HepG2 (cell line): ENCODE measurements at regions not wholly inside any gene's neighbourhood (a gene's known extent, or its start where the extent isn't known, plus 50 kb on each side); places are given as distances from the start of the nearest gene placed in this dataset.

Experiments used
- ATAC-seq: fragments of 200-7000 bp; cut with Tn5 transposase; 3 replicates; pipeline ENCODE4 v1.9.1; 2020; ENCODE audit warnings: mild to moderate bottlenecking, moderate library complexity
- BruUV-seq: library from RNA; stranded (reverse); fragments of 400-500 nt; replicated peaks from 2 replicates; lab custom pipeline; 2021; lab: Mats Ljungman, UMichigan
- CTCF ChIA-PET: fragments of 300-600 bp; formaldehyde crosslinking; extraction: SDS; loops from one replicate; lab custom pipeline; 2021; ENCODE audit warnings: low total read pairs, inconsistent platforms, low intra/inter-chr PET ratio; lab: Yijun Ruan, JAX
- POLR2A ChIA-PET: fragments of 350-600 bp; sonication (Branson Sonifier 250); formaldehyde crosslinking; loops from one replicate; lab custom pipeline; 2020; ENCODE audit warnings: antibody characterized with exemption, inconsistent platforms; lab: Yijun Ruan, JAX
- DNase-seq: peaks from one replicate; pipeline ENCODE4 v3.0.0-alpha.2; 2015; ENCODE audit warnings: low spot score
- FAIRE-seq: peaks from 3 replicates; lab custom pipeline; 2011; peaks lifted over from hg19 to GRCh38; lab: Jason Lieb, UNC
- H2AFZ ChIP-seq: one replicate; pipeline ENCODE4 v1.6.1; 2011; ENCODE audit warnings: low read length, inconsistent platforms
- H3K27ac ChIP-seq: fragments of 300-600 bp; 3 replicates; pipeline ENCODE4 v1.8.0; 2011; ENCODE audit warnings: mixed run types, mild to moderate bottlenecking, mixed read lengths, low read length, inconsistent platforms; ENCODE audit not compliant: insufficient read depth; ENCODE audit errors: extremely low read length
- H3K27me3 ChIP-seq, 2 experiments: fragments of 200-600 bp in 1 of 2; 2 replicates in 1 of 2; 3 replicates in 1 of 2; pipeline versions ENCODE4 v1.6.0 to v1.8.0; 2011; ENCODE audit warnings: low read length in 2 of 2, mild to moderate bottlenecking in 2 of 2, moderate library complexity in 2 of 2, inconsistent platforms in 1 of 2; ENCODE audit not compliant: insufficient read depth in 2 of 2, control insufficient read depth in 1 of 2
- H3K36me3 ChIP-seq, 2 experiments: fragments of 200-600 bp in 1 of 2; replicated peaks in 1 of 2; 2 replicates in 1 of 2; 3 replicates in 1 of 2; pipeline versions ENCODE4 v1.5.1 to v1.8.0; 2011; ENCODE audit warnings: low read length in 2 of 2, inconsistent platforms in 1 of 2; ENCODE audit not compliant: insufficient read depth in 2 of 2, control insufficient read depth in 1 of 2
- H3K4me1 ChIP-seq: 2 replicates; pipeline ENCODE4 v1.5.1; 2012; ENCODE audit warnings: low read length, inconsistent platforms; ENCODE audit not compliant: insufficient read depth
- H3K4me2 ChIP-seq: 2 replicates; pipeline ENCODE4 v1.6.0; 2011; ENCODE audit warnings: low read depth, low read length, inconsistent platforms
- H3K4me3 ChIP-seq, 3 experiments: fragments of 200-600 bp in 1 of 3; sonication (generic), shearing (Covaris generic) in 1 of 3; replicated peaks in 1 of 3; 2 replicates each; pipeline ENCODE4 v1.5.1; 2011 to 2016; ENCODE audit warnings: low read length in 3 of 3, inconsistent platforms in 2 of 3, low read depth in 2 of 3, mild to moderate bottlenecking in 2 of 3, control low read depth in 1 of 3, mixed read lengths in 1 of 3; ENCODE audit not compliant: insufficient read depth in 1 of 3
- H3K79me2 ChIP-seq: one replicate; pipeline ENCODE4 v1.6.1; 2011; ENCODE audit warnings: low read length, inconsistent platforms; ENCODE audit not compliant: insufficient read depth
- H3K9ac ChIP-seq: 2 replicates; pipeline ENCODE4 v1.6.0; 2011; ENCODE audit warnings: mild to moderate bottlenecking, low read depth, low read length, inconsistent platforms; ENCODE audit not compliant: insufficient read depth
- H3K9me3 ChIP-seq: 2 replicates; pipeline ENCODE4 v1.5.1; 2012; ENCODE audit warnings: mild to moderate bottlenecking, low read length
- H4K20me1 ChIP-seq: 2 replicates; pipeline ENCODE4 v1.6.0; 2011; ENCODE audit warnings: inconsistent platforms, mild to moderate bottlenecking, low read length, moderate library complexity; ENCODE audit not compliant: insufficient read depth
- ASH2L ChIP-seq: fragments of 300-600, 200-600 bp; sonication (generic); IDR thresholded peaks from 2 replicates; pipeline ENCODE4 v1.7.0; 2017; ENCODE audit warnings: low read depth, mild to moderate bottlenecking, moderate library complexity, mixed read lengths, low read length; ENCODE audit not compliant: insufficient read length
- MTF1 ChIP-seq: sonication (generic); formaldehyde crosslinking; IDR thresholded peaks from 2 replicates; pipeline ENCODE4 v1.5.0; 2020; ENCODE audit warnings: missing genetic modification reagents
- WIZ ChIP-seq: sonication (generic); formaldehyde crosslinking; IDR thresholded peaks from 2 replicates; pipeline ENCODE4 v1.5.1; 2020; ENCODE audit warnings: mild to moderate bottlenecking, missing genetic modification reagents
- ZBTB3 ChIP-seq: sonication (generic); formaldehyde crosslinking; IDR thresholded peaks from 2 replicates; pipeline ENCODE4 v1.4.0; 2020; ENCODE audit warnings: low read depth, mild to moderate bottlenecking, moderate library complexity, missing genetic modification reagents, borderline replicate concordance
- ZNF180 ChIP-seq: sonication (generic); formaldehyde crosslinking; IDR thresholded peaks from 2 replicates; pipeline ENCODE4 v1.4.0; 2020; ENCODE audit warnings: low read depth, missing genetic modification reagents, borderline replicate concordance
- ZNF567 ChIP-seq: sonication (generic); formaldehyde crosslinking; IDR thresholded peaks from 2 replicates; pipeline ENCODE4 v1.8.1; 2023; ENCODE audit warnings: mild to moderate bottlenecking, missing genetic modification reagents, borderline replicate concordance
- ZNF569 ChIP-seq: sonication (generic); formaldehyde crosslinking; IDR thresholded peaks from 2 replicates; pipeline ENCODE4 v1.5.0; 2020; ENCODE audit warnings: mild to moderate bottlenecking, missing genetic modification reagents, moderate library complexity, borderline replicate concordance
- WGBS: methylation state at CpG from one replicate; pipeline ENCODE4 v1.1.6; 2017; ENCODE audit warnings: low lambda C conversion rate; 5-methylcytosine and 5-hydroxymethylcytosine counted together
- in situ Hi-C: cut with HindIII; loops from 2 replicates; pipeline ENCODE4 v1.10.0; 2017; ENCODE audit warnings: low pct_unique_long_range_greater_than_20kb; ENCODE audit not compliant: extremely low pct_ligation_motif_present
- intact Hi-C: fragments of 100-400 bp; cut with micrococcal nuclease; formaldehyde crosslinking; loops from one replicate; pipeline ENCODE4 v1.10.0; 2022; ENCODE audit not compliant: unreplicated experiment
- TF ChIP-seq, protein P1 (sequence below): sonication (generic); formaldehyde crosslinking; IDR thresholded peaks from 2 replicates; pipeline ENCODE4 v1.4.0; 2020; ENCODE audit warnings: missing genetic modification reagents, borderline replicate concordance
- TF ChIP-seq, protein P2 (sequence below): sonication (generic); formaldehyde crosslinking; conservative IDR thresholded peaks from 2 replicates; pipeline ENCODE4 v1.4.0; 2020; ENCODE audit warnings: missing genetic modification reagents
- TF ChIP-seq, protein P3 (sequence below): IDR thresholded peaks from 2 replicates; pipeline ENCODE4 v1.6.1; 2016; ENCODE audit warnings: low read depth
- TF ChIP-seq, protein P4 (sequence below): sonication (generic); formaldehyde crosslinking; conservative IDR thresholded peaks from 2 replicates; pipeline ENCODE4 v1.4.0; 2020; ENCODE audit warnings: missing genetic modification reagents
- TF ChIP-seq, protein P5 (sequence below): sonication (generic); formaldehyde crosslinking; IDR thresholded peaks from 2 replicates; pipeline ENCODE4 v1.8.0; 2022; ENCODE audit warnings: low read depth, missing genetic modification reagents
- TF ChIP-seq, protein P6 (sequence below): sonication (generic); formaldehyde crosslinking; IDR thresholded peaks from 2 replicates; pipeline ENCODE4 v1.4.0; 2020; ENCODE audit warnings: mild to moderate bottlenecking, low read depth, missing genetic modification reagents

DNA sequence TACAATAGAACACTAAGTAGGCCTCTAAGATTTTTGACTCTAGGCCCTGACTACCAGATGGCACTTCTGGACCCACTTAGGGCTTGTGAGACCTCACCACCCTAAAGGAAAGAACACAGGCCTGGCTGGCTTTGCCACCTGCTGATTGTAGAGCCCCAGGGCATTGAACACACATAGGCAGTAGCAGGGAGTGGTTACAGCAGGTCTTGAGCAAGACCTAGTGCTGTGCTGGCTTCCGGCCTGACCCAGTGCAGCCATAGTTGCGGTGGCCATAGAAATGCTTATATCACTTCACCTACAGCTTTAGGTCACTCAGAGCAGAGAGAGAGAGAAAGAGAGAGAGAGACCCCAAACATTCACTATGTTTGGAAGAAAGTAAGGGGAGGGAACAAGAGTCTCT is 223.2 kb downstream of the LRATD1 start (continued):
- TF ChIP-seq, protein P1, sequence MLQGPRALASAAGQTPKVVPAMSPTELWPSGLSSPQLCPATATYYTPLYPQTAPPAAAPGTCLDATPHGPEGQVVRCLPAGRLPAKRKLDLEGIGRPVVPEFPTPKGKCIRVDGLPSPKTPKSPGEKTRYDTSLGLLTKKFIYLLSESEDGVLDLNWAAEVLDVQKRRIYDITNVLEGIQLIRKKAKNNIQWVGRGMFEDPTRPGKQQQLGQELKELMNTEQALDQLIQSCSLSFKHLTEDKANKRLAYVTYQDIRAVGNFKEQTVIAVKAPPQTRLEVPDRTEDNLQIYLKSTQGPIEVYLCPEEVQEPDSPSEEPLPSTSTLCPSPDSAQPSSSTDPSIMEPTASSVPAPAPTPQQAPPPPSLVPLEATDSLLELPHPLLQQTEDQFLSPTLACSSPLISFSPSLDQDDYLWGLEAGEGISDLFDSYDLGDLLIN (CRISPR knock-in tag) = no peak
- TF ChIP-seq, protein P2, sequence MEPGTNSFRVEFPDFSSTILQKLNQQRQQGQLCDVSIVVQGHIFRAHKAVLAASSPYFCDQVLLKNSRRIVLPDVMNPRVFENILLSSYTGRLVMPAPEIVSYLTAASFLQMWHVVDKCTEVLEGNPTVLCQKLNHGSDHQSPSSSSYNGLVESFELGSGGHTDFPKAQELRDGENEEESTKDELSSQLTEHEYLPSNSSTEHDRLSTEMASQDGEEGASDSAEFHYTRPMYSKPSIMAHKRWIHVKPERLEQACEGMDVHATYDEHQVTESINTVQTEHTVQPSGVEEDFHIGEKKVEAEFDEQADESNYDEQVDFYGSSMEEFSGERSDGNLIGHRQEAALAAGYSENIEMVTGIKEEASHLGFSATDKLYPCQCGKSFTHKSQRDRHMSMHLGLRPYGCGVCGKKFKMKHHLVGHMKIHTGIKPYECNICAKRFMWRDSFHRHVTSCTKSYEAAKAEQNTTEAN = no peak
- TF ChIP-seq MTF1 (CRISPR knock-in tag) = no peak

DNA sequence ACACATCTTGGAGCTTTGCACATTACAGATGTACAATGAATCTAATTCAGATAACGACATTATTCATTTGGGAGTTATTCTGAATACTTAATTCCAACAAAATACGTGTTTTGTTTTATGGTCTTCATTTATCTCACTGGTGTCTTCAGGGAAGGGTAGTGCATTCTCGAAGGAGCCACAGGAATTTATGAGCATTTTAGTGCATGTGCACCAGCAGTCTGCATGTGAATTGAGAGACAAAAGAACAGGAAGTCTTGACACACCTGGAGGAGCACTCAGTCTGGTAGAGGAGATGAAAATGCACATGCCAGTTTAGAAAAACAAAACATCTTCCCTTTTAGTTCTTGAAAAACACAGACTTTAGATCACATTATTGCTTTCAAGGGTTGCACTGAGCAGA is 228.7 kb downstream of the LRATD1 start:
- H3K79me2 ChIP-seq = no peaks in the 10 kb centered on the region
- H4K20me1 ChIP-seq = no peaks in the 10 kb centered on the region
- H3K4me2 ChIP-seq = no peak overlapping the region
- WGBS = 2% methylated on average over 3 of the region's 3 CpGs
- DNase-seq (no peak), FAIRE-seq (no peak), ATAC-seq (no peak)
- ChIA-PET POLR2A (no interaction called here), CTCF (no interaction called here)
- no peak overlapping the region for H3K27ac ChIP-seq
- no peak overlapping the region for H3K9ac ChIP-seq
- no peak overlapping the region for H2AFZ ChIP-seq
- H3K27me3 ChIP-seq = no peaks in the 10 kb centered on the region
- intact Hi-C loops (no loop called here), in situ Hi-C loops (no loop called here)
- H3K4me1 ChIP-seq = no peaks in the 10 kb centered on the region
- H3K4me3 ChIP-seq = no peak overlapping the region
- H3K36me3 ChIP-seq = no peaks in the 10 kb centered on the region
- no TSS peak for BruUV-seq
- peaks cover 18% of the 10 kb centered on the region; the same call in 1 of the 2 replicates for H3K9me3 ChIP-seq
- TF ChIP-seq, protein P3, sequence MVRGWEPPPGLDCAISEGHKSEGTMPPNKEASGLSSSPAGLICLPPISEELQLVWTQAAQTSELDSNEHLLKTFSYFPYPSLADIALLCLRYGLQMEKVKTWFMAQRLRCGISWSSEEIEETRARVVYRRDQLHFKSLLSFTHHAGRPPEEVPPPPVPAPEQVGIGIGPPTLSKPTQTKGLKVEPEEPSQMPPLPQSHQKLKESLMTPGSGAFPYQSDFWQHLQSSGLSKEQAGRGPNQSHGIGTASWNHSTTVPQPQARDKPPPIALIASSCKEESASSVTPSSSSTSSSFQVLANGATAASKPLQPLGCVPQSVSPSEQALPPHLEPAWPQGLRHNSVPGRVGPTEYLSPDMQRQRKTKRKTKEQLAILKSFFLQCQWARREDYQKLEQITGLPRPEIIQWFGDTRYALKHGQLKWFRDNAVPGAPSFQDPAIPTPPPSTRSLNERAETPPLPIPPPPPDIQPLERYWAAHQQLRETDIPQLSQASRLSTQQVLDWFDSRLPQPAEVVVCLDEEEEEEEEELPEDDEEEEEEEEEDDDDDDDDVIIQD (CRISPR knock-in tag) = no peak
- no peak for TF ChIP-seq ZNF567 (CRISPR knock-in tag)
- TF ChIP-seq, protein P4, sequence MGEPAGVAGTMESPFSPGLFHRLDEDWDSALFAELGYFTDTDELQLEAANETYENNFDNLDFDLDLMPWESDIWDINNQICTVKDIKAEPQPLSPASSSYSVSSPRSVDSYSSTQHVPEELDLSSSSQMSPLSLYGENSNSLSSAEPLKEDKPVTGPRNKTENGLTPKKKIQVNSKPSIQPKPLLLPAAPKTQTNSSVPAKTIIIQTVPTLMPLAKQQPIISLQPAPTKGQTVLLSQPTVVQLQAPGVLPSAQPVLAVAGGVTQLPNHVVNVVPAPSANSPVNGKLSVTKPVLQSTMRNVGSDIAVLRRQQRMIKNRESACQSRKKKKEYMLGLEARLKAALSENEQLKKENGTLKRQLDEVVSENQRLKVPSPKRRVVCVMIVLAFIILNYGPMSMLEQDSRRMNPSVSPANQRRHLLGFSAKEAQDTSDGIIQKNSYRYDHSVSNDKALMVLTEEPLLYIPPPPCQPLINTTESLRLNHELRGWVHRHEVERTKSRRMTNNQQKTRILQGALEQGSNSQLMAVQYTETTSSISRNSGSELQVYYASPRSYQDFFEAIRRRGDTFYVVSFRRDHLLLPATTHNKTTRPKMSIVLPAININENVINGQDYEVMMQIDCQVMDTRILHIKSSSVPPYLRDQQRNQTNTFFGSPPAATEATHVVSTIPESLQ (CRISPR knock-in tag) = no peak
- TF ChIP-seq ZBTB3 = no peak
- TF ChIP-seq, protein P5, sequence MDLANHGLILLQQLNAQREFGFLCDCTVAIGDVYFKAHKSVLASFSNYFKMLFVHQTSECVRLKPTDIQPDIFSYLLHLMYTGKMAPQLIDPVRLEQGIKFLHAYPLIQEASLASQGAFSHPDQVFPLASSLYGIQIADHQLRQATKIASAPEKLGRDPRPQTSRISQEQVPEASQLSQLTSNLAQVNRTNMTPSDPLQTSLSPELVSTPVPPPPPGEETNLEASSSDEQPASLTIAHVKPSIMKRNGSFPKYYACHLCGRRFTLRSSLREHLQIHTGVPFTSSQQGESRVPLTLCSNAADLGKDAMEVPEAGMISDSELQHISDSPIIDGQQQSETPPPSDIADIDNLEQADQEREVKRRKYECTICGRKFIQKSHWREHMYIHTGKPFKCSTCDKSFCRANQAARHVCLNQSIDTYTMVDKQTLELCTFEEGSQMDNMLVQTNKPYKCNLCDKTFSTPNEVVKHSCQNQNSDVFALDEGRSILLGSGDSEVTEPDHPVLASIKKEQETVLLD = no peak
- no peak for TF ChIP-seq ASH2L
- TF ChIP-seq, protein P6, sequence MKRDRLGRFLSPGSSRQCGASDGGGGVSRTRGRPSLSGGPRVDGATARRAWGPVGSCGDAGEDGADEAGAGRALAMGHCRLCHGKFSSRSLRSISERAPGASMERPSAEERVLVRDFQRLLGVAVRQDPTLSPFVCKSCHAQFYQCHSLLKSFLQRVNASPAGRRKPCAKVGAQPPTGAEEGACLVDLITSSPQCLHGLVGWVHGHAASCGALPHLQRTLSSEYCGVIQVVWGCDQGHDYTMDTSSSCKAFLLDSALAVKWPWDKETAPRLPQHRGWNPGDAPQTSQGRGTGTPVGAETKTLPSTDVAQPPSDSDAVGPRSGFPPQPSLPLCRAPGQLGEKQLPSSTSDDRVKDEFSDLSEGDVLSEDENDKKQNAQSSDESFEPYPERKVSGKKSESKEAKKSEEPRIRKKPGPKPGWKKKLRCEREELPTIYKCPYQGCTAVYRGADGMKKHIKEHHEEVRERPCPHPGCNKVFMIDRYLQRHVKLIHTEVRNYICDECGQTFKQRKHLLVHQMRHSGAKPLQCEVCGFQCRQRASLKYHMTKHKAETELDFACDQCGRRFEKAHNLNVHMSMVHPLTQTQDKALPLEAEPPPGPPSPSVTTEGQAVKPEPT = no peak
- TF ChIP-seq ZNF180 (CRISPR knock-in tag) = no peak
- TF ChIP-seq WIZ = no peak
- no peak for TF ChIP-seq ZNF569 (CRISPR knock-in tag)
